H9 (cell line): ENCODE measurements at regions not wholly inside any gene's neighbourhood (a gene's known extent, or its start where the extent isn't known, plus 50 kb on each side); places are given as distances from the start of the nearest gene placed in this dataset.

Experiments used
- DNase-seq: peaks from one replicate; pipeline ENCODE4 v3.0.0-alpha.2; 2017
- H2AFZ ChIP-seq: one replicate; pipeline ENCODE4 v1.6.1; 2013; ENCODE audit warnings: mild to moderate bottlenecking, low read length, control low read depth, moderate library complexity
- H2AK5ac ChIP-seq: 2 replicates; pipeline ENCODE4 v1.6.1; 2013; ENCODE audit warnings: low read length, control low read depth, mixed read lengths; ENCODE audit not compliant: insufficient read length
- H2BK120ac ChIP-seq: one replicate; pipeline ENCODE4 v1.6.1; 2013; ENCODE audit warnings: low read depth, mild to moderate bottlenecking, low read length, control low read depth, inconsistent platforms; ENCODE audit not compliant: poor library complexity, severe bottlenecking
- H2BK12ac ChIP-seq: 2 replicates; pipeline ENCODE4 v1.6.1; 2013; ENCODE audit warnings: low read length, control low read depth, mixed read lengths, low read depth; ENCODE audit not compliant: insufficient read length
- H2BK15ac ChIP-seq: 2 replicates; pipeline ENCODE4 v1.6.1; 2013; ENCODE audit warnings: low read depth, low read length, control low read depth
- H2BK20ac ChIP-seq: one replicate; pipeline ENCODE4 v1.6.1; 2013; ENCODE audit warnings: low read depth, mild to moderate bottlenecking, low read length, control low read depth, inconsistent platforms; ENCODE audit not compliant: poor library complexity, severe bottlenecking
- H2BK5ac ChIP-seq: 2 replicates; pipeline ENCODE4 v1.6.1; 2013; ENCODE audit warnings: low read length, control low read depth, mixed read lengths; ENCODE audit not compliant: insufficient read length
- H3K14ac ChIP-seq: 2 replicates; pipeline ENCODE4 v1.6.1; 2013; ENCODE audit warnings: low read length, control low read depth; ENCODE audit not compliant: insufficient read depth
- H3K18ac ChIP-seq: 2 replicates; pipeline ENCODE4 v1.6.1; 2013; ENCODE audit warnings: low read depth, mild to moderate bottlenecking, mixed read lengths, low read length, control low read depth; ENCODE audit not compliant: insufficient read length
- H3K23ac ChIP-seq: 2 replicates; pipeline ENCODE4 v1.6.1; 2013; ENCODE audit warnings: low read length, control low read depth, mixed read lengths, low read depth; ENCODE audit not compliant: insufficient read length
- H3K23me2 ChIP-seq: 2 replicates; pipeline ENCODE4 v1.6.1; 2013; ENCODE audit warnings: low read depth, mild to moderate bottlenecking, mixed read lengths, low read length, control low read depth; ENCODE audit not compliant: insufficient read length, poor library complexity, severe bottlenecking
- H3K27ac ChIP-seq: 2 replicates; pipeline ENCODE4 v1.5.1; 2013; ENCODE audit warnings: low read length, control low read depth, mixed read lengths, low read depth; ENCODE audit not compliant: insufficient read length
- H3K27me3 ChIP-seq: 2 replicates; pipeline ENCODE4 v1.6.1; 2013; ENCODE audit warnings: low read length, control low read depth, inconsistent platforms; ENCODE audit not compliant: insufficient read depth
- H3K4ac ChIP-seq: 2 replicates; pipeline ENCODE4 v1.6.1; 2013; ENCODE audit warnings: low read depth, mild to moderate bottlenecking, control low read depth, inconsistent platforms, low read length, moderate library complexity
- H3K4me1 ChIP-seq: 2 replicates; pipeline ENCODE4 v1.6.1; 2013; ENCODE audit warnings: low read length, control low read depth, inconsistent platforms; ENCODE audit not compliant: insufficient read depth
- H3K4me2 ChIP-seq: 2 replicates; pipeline ENCODE4 v1.6.1; 2013; ENCODE audit warnings: low read length, control low read depth, mixed read lengths; ENCODE audit not compliant: insufficient read length, insufficient read depth
- H3K56ac ChIP-seq: 2 replicates; pipeline ENCODE4 v1.6.1; 2013; ENCODE audit warnings: low read depth, mild to moderate bottlenecking, mixed read lengths, low read length, control low read depth; ENCODE audit not compliant: insufficient read length
- H3K79me1 ChIP-seq: 2 replicates; pipeline ENCODE4 v1.6.1; 2013; ENCODE audit warnings: low read depth, mild to moderate bottlenecking, moderate library complexity, low read length, control low read depth, inconsistent platforms; ENCODE audit not compliant: insufficient read depth, poor library complexity, severe bottlenecking
- H3K79me2 ChIP-seq: 2 replicates; pipeline ENCODE4 v1.6.1; 2013; ENCODE audit warnings: low read length, control low read depth, inconsistent platforms; ENCODE audit not compliant: insufficient read depth
- H3K9ac ChIP-seq: 2 replicates; pipeline ENCODE4 v1.6.1; 2013; ENCODE audit warnings: low read length, control low read depth, mixed read lengths; ENCODE audit not compliant: insufficient read length; ENCODE audit errors: extremely low read depth
- H3K9me3 ChIP-seq: one replicate; pipeline ENCODE4 v1.6.1; 2013; ENCODE audit warnings: low read depth, low read length, inconsistent platforms; ENCODE audit not compliant: control insufficient read depth
- H3T11ph ChIP-seq: one replicate; pipeline ENCODE4 v1.6.1; 2013; ENCODE audit warnings: mild to moderate bottlenecking, low read length, control low read depth, inconsistent platforms
- H4K20me1 ChIP-seq: one replicate; pipeline ENCODE4 v1.6.1; 2013; ENCODE audit not compliant: control insufficient read depth, insufficient read length, insufficient read depth
- H4K5ac ChIP-seq: 2 replicates; pipeline ENCODE4 v1.6.1; 2013; ENCODE audit warnings: low read depth, mild to moderate bottlenecking, mixed read lengths, low read length, control low read depth; ENCODE audit not compliant: insufficient read length
- H4K8ac ChIP-seq: replicated peaks from 2 replicates; pipeline ENCODE4 v1.6.1; 2013; ENCODE audit warnings: low read length, control low read depth, mixed read lengths, low read depth; ENCODE audit not compliant: insufficient read length
- H4K91ac ChIP-seq: 2 replicates; pipeline ENCODE4 v1.6.1; 2013; ENCODE audit warnings: low read depth, mild to moderate bottlenecking, moderate library complexity, mixed read lengths, low read length, control low read depth; ENCODE audit not compliant: insufficient read length
- H3K27ac Mint-ChIP-seq, 3 experiments: 2 replicates in 2 of 3; 3 replicates in 1 of 3; pipeline ENCODE4 v1.8.0; 2020 to 2021; ENCODE audit warnings: mixed read lengths in 3 of 3, mild to moderate bottlenecking in 1 of 3, moderate library complexity in 1 of 3
- H3K27me3 Mint-ChIP-seq: 2 replicates; pipeline ENCODE4 v1.8.0; 2021; ENCODE audit warnings: low read depth, mild to moderate bottlenecking, moderate library complexity, mixed read lengths
- H3K36me3 Mint-ChIP-seq, 3 experiments: 2 replicates in 2 of 3; 3 replicates in 1 of 3; pipeline ENCODE4 v1.8.0; 2020 to 2021; ENCODE audit warnings: low read depth in 3 of 3, mixed read lengths in 3 of 3; ENCODE audit not compliant: insufficient read depth in 1 of 3
- H3K4me1 Mint-ChIP-seq, 2 experiments: 2 replicates each; pipeline ENCODE4 v1.8.0; 2020; ENCODE audit warnings: mixed read lengths in 2 of 2
- H3K4me3 Mint-ChIP-seq, 2 experiments: 2 replicates in 1 of 2; 3 replicates in 1 of 2; pipeline ENCODE4 v1.8.0; 2020 to 2021; ENCODE audit warnings: mild to moderate bottlenecking in 2 of 2, mixed read lengths in 2 of 2, moderate library complexity in 1 of 2
- H3K9me3 Mint-ChIP-seq, 2 experiments: 2 replicates in 1 of 2; 3 replicates in 1 of 2; pipeline ENCODE4 v1.8.0; 2020; ENCODE audit warnings: mild to moderate bottlenecking in 2 of 2, mixed read lengths in 2 of 2, moderate library complexity in 1 of 2
- WGBS: extraction: QIAGEN DNeasy Blood & Tissue Kit; methylation state at CpG from one replicate; pipeline ENCODE4 v1.1.7; 2013; ENCODE audit warnings: missing lambda C conversion rate, low lambda C conversion rate, mixed read lengths; ENCODE audit not compliant: insufficient read length; ENCODE audit errors: extremely low coverage; 5-methylcytosine and 5-hydroxymethylcytosine counted together
- TF ChIP-seq, protein P1 (sequence below): fragments of 200-600 bp; sonication (generic); conservative IDR thresholded peaks from 3 replicates; pipeline ENCODE4 v1.8.0; 2021; ENCODE audit warnings: antibody characterized with exemption, mild to moderate bottlenecking

DNA sequence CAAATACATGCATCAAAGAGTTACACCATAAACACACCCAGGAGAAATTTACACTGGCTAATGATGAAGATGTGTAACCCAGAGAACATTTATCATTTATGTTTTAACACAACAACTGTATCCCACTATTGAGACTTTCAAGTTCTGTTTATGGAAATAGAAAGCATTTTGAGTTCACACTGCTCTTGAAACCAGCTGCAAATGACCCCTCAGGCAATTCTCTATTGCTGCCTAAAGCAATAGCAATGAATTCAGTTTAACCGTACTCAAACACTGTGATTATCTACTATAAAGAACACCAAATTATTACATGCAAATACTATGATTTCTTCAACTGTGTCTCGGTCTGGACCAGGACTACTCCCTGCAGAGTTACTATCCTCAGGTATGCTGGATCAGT is 452.7 kb upstream of the NRXN1 start:
- Histone ChIP-seq H3K9ac (no peak overlapping the region), H3K14ac (no peak overlapping the region), H2BK5ac (no peak overlapping the region), H2BK120ac (no peak overlapping the region), H3K23me2 (no peaks in the 10 kb centered on the region), H3K56ac (no peak overlapping the region), H3K4ac (no peak overlapping the region), H4K20me1 (no peaks in the 10 kb centered on the region), H2BK20ac (no peak overlapping the region), H2BK12ac (no peak overlapping the region), H3K79me2 (no peaks in the 10 kb centered on the region), H3K27me3 (no peaks in the 10 kb centered on the region), H4K8ac (no peak overlapping the region), H2AK5ac (no peak overlapping the region), H3K23ac (no peak overlapping the region), H4K91ac (no peak overlapping the region), H3K18ac (no peak overlapping the region), H2AFZ (no peak overlapping the region), H2BK15ac (no peak overlapping the region), H3K79me1 (no peaks in the 10 kb centered on the region), H3K4me1 (no peaks in the 10 kb centered on the region), H3K9me3 (no peaks in the 10 kb centered on the region), H3K4me2 (no peak overlapping the region), H3T11ph (no peak overlapping the region), H4K5ac (no peak overlapping the region), H3K27ac (no peak overlapping the region)
- H3K4me1 Mint-ChIP-seq = no peaks in the 10 kb centered on the region
- H3K9me3 Mint-ChIP-seq = no peaks in the 10 kb centered on the region
- H3K4me3 Mint-ChIP-seq = no peak overlapping the region
- no peak overlapping the region for H3K27ac Mint-ChIP-seq
- no CpG with 5 or more reads among the region's 2 CpGs for WGBS
- DNase-seq = no peak
- no peaks in the 10 kb centered on the region for H3K36me3 Mint-ChIP-seq
- TF ChIP-seq, protein P1, sequence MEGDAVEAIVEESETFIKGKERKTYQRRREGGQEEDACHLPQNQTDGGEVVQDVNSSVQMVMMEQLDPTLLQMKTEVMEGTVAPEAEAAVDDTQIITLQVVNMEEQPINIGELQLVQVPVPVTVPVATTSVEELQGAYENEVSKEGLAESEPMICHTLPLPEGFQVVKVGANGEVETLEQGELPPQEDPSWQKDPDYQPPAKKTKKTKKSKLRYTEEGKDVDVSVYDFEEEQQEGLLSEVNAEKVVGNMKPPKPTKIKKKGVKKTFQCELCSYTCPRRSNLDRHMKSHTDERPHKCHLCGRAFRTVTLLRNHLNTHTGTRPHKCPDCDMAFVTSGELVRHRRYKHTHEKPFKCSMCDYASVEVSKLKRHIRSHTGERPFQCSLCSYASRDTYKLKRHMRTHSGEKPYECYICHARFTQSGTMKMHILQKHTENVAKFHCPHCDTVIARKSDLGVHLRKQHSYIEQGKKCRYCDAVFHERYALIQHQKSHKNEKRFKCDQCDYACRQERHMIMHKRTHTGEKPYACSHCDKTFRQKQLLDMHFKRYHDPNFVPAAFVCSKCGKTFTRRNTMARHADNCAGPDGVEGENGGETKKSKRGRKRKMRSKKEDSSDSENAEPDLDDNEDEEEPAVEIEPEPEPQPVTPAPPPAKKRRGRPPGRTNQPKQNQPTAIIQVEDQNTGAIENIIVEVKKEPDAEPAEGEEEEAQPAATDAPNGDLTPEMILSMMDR = no peak
- H3K27me3 Mint-ChIP-seq = no peaks in the 10 kb centered on the region
